HCT116 (cell line): ENCODE measurements at regions not wholly inside any gene's neighbourhood (a gene's known extent, or its start where the extent isn't known, plus 50 kb on each side); places are given as distances from the start of the nearest gene placed in this dataset.

Experiments used
- ATAC-seq: fragments of 200-7000 bp; cut with Tn5 transposase; 2 replicates; pipeline ENCODE4 v1.9.1; 2020; ENCODE audit warnings: mild to moderate bottlenecking, moderate library complexity
- BruUV-seq: library from RNA; stranded (reverse); fragments of 400-500 nt; replicated peaks from 2 replicates; lab custom pipeline; 2021; lab: Mats Ljungman, UMichigan
- CTCF ChIA-PET: fragments of 300-600 bp; sonication (Branson Sonifier 250); formaldehyde crosslinking; loops from one replicate; lab custom pipeline; 2021; ENCODE audit warnings: antibody characterized with exemption; lab: Charles Lee
- POLR2A ChIA-PET: fragments of 300-600, 350-600 bp; sonication (Branson Sonifier 250); formaldehyde crosslinking; loops from one replicate; lab custom pipeline; 2021; ENCODE audit warnings: antibody characterized with exemption; lab: Charles Lee
- RAD21 ChIA-PET, 2 experiments: fragments of 300-600 bp; sonication (Branson Sonifier 250); formaldehyde crosslinking; loops; one replicate each; lab custom pipeline; 2023; ENCODE audit warnings: low total read pairs in 2 of 2; ENCODE audit not compliant: uncharacterized antibody in 2 of 2, unreplicated experiment in 2 of 2, low non-redundant PET in 1 of 2; lab: Charles Lee
- DNase-seq: peaks from one replicate; pipeline ENCODE4 v3.0.0-alpha.2; 2010; ENCODE audit warnings: low read depth, low spot score
- H2AFZ ChIP-seq: fragments of 200-600 bp; shearing (Covaris generic), sonication (generic); 2 replicates; pipeline ENCODE4 v1.6.1; 2017; ENCODE audit warnings: low read depth, mixed run types, mixed read lengths, antibody characterized with exemption, low read length; ENCODE audit not compliant: poor library complexity, severe bottlenecking
- H3K27ac ChIP-seq: 2 replicates; pipeline ENCODE4 v1.5.1; 2012; ENCODE audit warnings: low read depth, low read length
- H3K27me3 ChIP-seq: fragments of 200-600 bp; sonication (generic); 2 replicates; pipeline ENCODE4 v1.6.1; 2016; ENCODE audit warnings: mixed run types, low read length, mixed read lengths; ENCODE audit not compliant: insufficient read depth
- H3K36me3 ChIP-seq, 2 experiments: fragments of 200-500 bp in 1 of 2; fragments of 200-600 bp in 1 of 2; sonication (Bioruptor generic) in 1 of 2; sonication (generic) in 1 of 2; 2 replicates each; pipeline versions ENCODE4 v1.5.1 to v1.6.1; 2014 to 2016; ENCODE audit warnings: low read length in 2 of 2, inconsistent platforms in 1 of 2, mixed read lengths in 1 of 2, mixed run types in 1 of 2; ENCODE audit not compliant: insufficient read depth in 2 of 2, control insufficient read depth in 1 of 2
- H3K4me1 ChIP-seq, 2 experiments: fragments of 200-600 bp in 1 of 2; sonication (generic) in 1 of 2; 2 replicates each; pipeline versions ENCODE4 v1.5.1 to v1.6.1; 2012 to 2017; ENCODE audit warnings: low read length in 2 of 2, inconsistent platforms in 1 of 2, mild to moderate bottlenecking in 1 of 2, mixed read lengths in 1 of 2, mixed run types in 1 of 2, moderate library complexity in 1 of 2; ENCODE audit not compliant: insufficient read depth in 2 of 2, control insufficient read depth in 1 of 2
- H3K4me2 ChIP-seq: fragments of 200-600 bp; sonication (generic); 2 replicates; pipeline ENCODE4 v1.6.1; 2017; ENCODE audit warnings: mixed run types, low read length, mixed read lengths
- H3K4me3 ChIP-seq, 2 experiments: fragments of 200-600 bp in 1 of 2; sonication (generic) in 1 of 2; replicated peaks in 1 of 2; 2 replicates each; pipeline ENCODE4 v1.5.1; 2011 to 2016; ENCODE audit warnings: low read length in 2 of 2, control low read depth in 1 of 2, low read depth in 1 of 2, mild to moderate bottlenecking in 1 of 2, mixed read lengths in 1 of 2, mixed run types in 1 of 2
- H3K79me2 ChIP-seq: fragments of 200-600 bp; sonication (generic); 2 replicates; pipeline ENCODE4 v1.6.1; 2017; ENCODE audit warnings: mild to moderate bottlenecking, mixed run types, low read length, moderate library complexity, mixed read lengths; ENCODE audit not compliant: insufficient read depth
- H3K9ac ChIP-seq: fragments of 200-600 bp; sonication (generic); 2 replicates; pipeline ENCODE4 v1.6.1; 2016; ENCODE audit warnings: low read length, mixed read lengths
- H3K9me2 ChIP-seq: fragments of 200-600 bp; sonication (generic), shearing (Covaris generic); 2 replicates; pipeline ENCODE4 v1.6.1; 2017; ENCODE audit warnings: mixed run types, mild to moderate bottlenecking, moderate library complexity; ENCODE audit not compliant: insufficient read depth
- H3K9me3 ChIP-seq, 2 experiments: fragments of 200-500 bp in 1 of 2; fragments of 200-600 bp in 1 of 2; sonication (Bioruptor generic) in 1 of 2; sonication (generic) in 1 of 2; 2 replicates each; pipeline ENCODE4 v1.6.1; 2014 to 2017; ENCODE audit warnings: low read length in 2 of 2, mixed read lengths in 2 of 2, inconsistent platforms in 1 of 2, low read depth in 1 of 2, mild to moderate bottlenecking in 1 of 2, mixed run types in 1 of 2, moderate library complexity in 1 of 2; ENCODE audit not compliant: control insufficient read depth in 1 of 2, insufficient read depth in 1 of 2
- H4K20me1 ChIP-seq: fragments of 200-600 bp; sonication (generic), shearing (Covaris generic); 2 replicates; pipeline ENCODE4 v1.6.1; 2017; ENCODE audit warnings: mixed run types, mild to moderate bottlenecking, moderate library complexity; ENCODE audit not compliant: insufficient read depth
- EGR1 ChIP-seq: IDR thresholded peaks from 2 replicates; pipeline ENCODE4 v1.6.1; 2012; ENCODE audit warnings: low read depth
- ELF1 ChIP-seq: IDR thresholded peaks from 2 replicates; pipeline ENCODE4 v1.6.1; 2012; ENCODE audit warnings: low read depth, borderline replicate concordance
- EZH2 ChIP-seq: fragments of 200-600 bp; sonication (generic); IDR thresholded peaks from 2 replicates; pipeline ENCODE4 v1.6.1; 2017; ENCODE audit warnings: antibody characterized with exemption, mixed run types
- EZH2phosphoT487 ChIP-seq: fragments of 200-600 bp; IDR thresholded peaks from 2 replicates; pipeline ENCODE4 v1.6.1; 2018; ENCODE audit warnings: antibody characterized with exemption, borderline replicate concordance
- FOSL1 ChIP-seq: IDR thresholded peaks from 2 replicates; pipeline ENCODE4 v1.6.1; 2012; ENCODE audit warnings: low read depth
- POLR2AphosphoS5 ChIP-seq: IDR thresholded peaks from 2 replicates; pipeline ENCODE4 v1.6.1; 2011; ENCODE audit warnings: mild to moderate bottlenecking, low read depth, low read length, moderate library complexity
- RAD21 ChIP-seq: IDR thresholded peaks from 2 replicates; pipeline ENCODE4 v1.6.1; 2012; ENCODE audit warnings: low read depth, mild to moderate bottlenecking
- SP1 ChIP-seq: IDR thresholded peaks from 2 replicates; pipeline ENCODE4 v1.6.1; 2012; ENCODE audit warnings: low read depth
- SRF ChIP-seq: IDR thresholded peaks from 2 replicates; pipeline ENCODE4 v1.6.1; 2012; ENCODE audit warnings: low read depth
- YY1 ChIP-seq: IDR thresholded peaks from 2 replicates; pipeline ENCODE4 v1.6.1; 2011; ENCODE audit warnings: low read length, low read depth, moderate library complexity, mild to moderate bottlenecking; ENCODE audit not compliant: insufficient replicate concordance; ENCODE audit errors: extremely low read depth
- ZFX ChIP-seq: fragments of 450-650 bp; IDR thresholded peaks from 2 replicates; pipeline ENCODE4 v1.6.1; 2017
- intact Hi-C: fragments of 100-400 bp; cut with micrococcal nuclease; formaldehyde crosslinking; loops from 2 replicates; pipeline ENCODE4 v1.10.0; 2022
- TF ChIP-seq, protein P1 (sequence below): IDR thresholded peaks from 2 replicates; pipeline ENCODE4 v1.6.1; 2012; ENCODE audit warnings: low read depth
- TF ChIP-seq, protein P2 (sequence below): IDR thresholded peaks from 2 replicates; pipeline ENCODE4 v1.6.1; 2011; ENCODE audit warnings: mild to moderate bottlenecking, low read length, moderate library complexity; ENCODE audit not compliant: insufficient replicate concordance; ENCODE audit errors: extremely low read depth
- TF ChIP-seq, protein P3 (sequence below), 3 experiments: fragments of 200-600 bp in 1 of 3; sonication (generic) in 1 of 3; IDR thresholded peaks in 2 of 3; conservative IDR thresholded peaks in 1 of 3; 2 replicates each; pipeline ENCODE4 v1.5.1; 2012 to 2017; ENCODE audit warnings: low read depth in 2 of 3, low read length in 2 of 3, antibody characterized with exemption in 1 of 3, borderline replicate concordance in 1 of 3, control low read depth in 1 of 3, mild to moderate bottlenecking in 1 of 3, mixed read lengths in 1 of 3, mixed run types in 1 of 3, moderate library complexity in 1 of 3; ENCODE audit not compliant: insufficient read depth in 1 of 3
- TF ChIP-seq, protein P4 (sequence below): IDR thresholded peaks from 2 replicates; pipeline ENCODE4 v1.6.1; 2012
- TF ChIP-seq, protein P5 (sequence below): IDR thresholded peaks from 2 replicates; pipeline ENCODE4 v1.6.1; 2012

DNA sequence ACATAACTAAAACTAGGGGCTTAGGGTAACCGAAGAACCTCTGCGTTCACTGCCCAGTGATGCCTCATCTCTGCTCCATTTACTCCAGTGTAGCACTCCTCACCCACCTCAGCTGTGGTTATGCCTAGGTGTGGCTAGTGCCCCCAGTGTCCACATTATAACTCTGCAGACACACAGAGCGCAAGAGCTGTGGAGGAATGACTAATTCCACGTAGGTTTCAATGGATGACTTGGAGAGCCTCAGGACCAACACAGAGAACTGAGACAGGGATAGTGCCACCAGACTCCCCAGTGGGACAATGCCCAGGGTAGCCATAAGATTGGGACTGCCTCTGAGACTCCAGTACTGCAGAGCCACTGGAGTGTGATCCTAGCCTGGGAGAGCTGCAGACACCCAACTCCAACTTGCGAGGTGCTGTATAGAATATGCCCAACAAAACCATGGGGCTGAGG is 542.4 kb upstream of the DIPK2B start:
- POLR2A ChIA-PET: interaction anchor here (1.2 to 2.1 kb wide), 2 partner anchors 28 to 228 kb away, joined by 4 to 7 read pairs; no protein-coding TSS in a partner anchor
- peak overlapping the region; percentile 19; the same call in 1 of the 2 replicates for H3K9ac ChIP-seq
- H3K36me3 ChIP-seq: peaks cover 3 to 12% of the 10 kb centered on the region in 2 experiments; a peak in 2 of 4 replicates
- no peaks in the 10 kb centered on the region for H4K20me1 ChIP-seq
- intact Hi-C loops: loop anchor here (2.0 kb wide), 2 partner anchors 32 to 228 kb away; no protein-coding TSS in a partner anchor
- H3K4me2 ChIP-seq: peak overlapping the region; percentile 19
- peak; percentile 79 for ATAC-seq
- peak overlapping the region; percentile 94 for H3K27ac ChIP-seq
- no TSS peak for BruUV-seq
- H2AFZ ChIP-seq: no peak overlapping the region
- CTCF ChIA-PET: interaction anchor here (1.1 to 1.4 kb wide), 2 partner anchors 32 to 665 kb away, joined by 3 to 4 read pairs; no protein-coding TSS in a partner anchor
- no peaks in the 10 kb centered on the region for H3K27me3 ChIP-seq
- RAD21 ChIA-PET: no interaction called here
- H3K79me2 ChIP-seq: peaks cover 20% of the 10 kb centered on the region
- peak; percentile 76 for DNase-seq
- peaks cover 12 to 63% of the 10 kb centered on the region in 2 experiments for H3K4me1 ChIP-seq
- TF ChIP-seq, protein P1, sequence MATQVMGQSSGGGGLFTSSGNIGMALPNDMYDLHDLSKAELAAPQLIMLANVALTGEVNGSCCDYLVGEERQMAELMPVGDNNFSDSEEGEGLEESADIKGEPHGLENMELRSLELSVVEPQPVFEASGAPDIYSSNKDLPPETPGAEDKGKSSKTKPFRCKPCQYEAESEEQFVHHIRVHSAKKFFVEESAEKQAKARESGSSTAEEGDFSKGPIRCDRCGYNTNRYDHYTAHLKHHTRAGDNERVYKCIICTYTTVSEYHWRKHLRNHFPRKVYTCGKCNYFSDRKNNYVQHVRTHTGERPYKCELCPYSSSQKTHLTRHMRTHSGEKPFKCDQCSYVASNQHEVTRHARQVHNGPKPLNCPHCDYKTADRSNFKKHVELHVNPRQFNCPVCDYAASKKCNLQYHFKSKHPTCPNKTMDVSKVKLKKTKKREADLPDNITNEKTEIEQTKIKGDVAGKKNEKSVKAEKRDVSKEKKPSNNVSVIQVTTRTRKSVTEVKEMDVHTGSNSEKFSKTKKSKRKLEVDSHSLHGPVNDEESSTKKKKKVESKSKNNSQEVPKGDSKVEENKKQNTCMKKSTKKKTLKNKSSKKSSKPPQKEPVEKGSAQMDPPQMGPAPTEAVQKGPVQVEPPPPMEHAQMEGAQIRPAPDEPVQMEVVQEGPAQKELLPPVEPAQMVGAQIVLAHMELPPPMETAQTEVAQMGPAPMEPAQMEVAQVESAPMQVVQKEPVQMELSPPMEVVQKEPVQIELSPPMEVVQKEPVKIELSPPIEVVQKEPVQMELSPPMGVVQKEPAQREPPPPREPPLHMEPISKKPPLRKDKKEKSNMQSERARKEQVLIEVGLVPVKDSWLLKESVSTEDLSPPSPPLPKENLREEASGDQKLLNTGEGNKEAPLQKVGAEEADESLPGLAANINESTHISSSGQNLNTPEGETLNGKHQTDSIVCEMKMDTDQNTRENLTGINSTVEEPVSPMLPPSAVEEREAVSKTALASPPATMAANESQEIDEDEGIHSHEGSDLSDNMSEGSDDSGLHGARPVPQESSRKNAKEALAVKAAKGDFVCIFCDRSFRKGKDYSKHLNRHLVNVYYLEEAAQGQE: no peak
- TF ChIP-seq, protein P2, sequence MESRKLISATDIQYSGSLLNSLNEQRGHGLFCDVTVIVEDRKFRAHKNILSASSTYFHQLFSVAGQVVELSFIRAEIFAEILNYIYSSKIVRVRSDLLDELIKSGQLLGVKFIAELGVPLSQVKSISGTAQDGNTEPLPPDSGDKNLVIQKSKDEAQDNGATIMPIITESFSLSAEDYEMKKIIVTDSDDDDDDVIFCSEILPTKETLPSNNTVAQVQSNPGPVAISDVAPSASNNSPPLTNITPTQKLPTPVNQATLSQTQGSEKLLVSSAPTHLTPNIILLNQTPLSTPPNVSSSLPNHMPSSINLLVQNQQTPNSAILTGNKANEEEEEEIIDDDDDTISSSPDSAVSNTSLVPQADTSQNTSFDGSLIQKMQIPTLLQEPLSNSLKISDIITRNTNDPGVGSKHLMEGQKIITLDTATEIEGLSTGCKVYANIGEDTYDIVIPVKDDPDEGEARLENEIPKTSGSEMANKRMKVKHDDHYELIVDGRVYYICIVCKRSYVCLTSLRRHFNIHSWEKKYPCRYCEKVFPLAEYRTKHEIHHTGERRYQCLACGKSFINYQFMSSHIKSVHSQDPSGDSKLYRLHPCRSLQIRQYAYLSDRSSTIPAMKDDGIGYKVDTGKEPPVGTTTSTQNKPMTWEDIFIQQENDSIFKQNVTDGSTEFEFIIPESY: peak; percentile 12
- TF ChIP-seq SRF: no peak
- TF ChIP-seq, protein P3, sequence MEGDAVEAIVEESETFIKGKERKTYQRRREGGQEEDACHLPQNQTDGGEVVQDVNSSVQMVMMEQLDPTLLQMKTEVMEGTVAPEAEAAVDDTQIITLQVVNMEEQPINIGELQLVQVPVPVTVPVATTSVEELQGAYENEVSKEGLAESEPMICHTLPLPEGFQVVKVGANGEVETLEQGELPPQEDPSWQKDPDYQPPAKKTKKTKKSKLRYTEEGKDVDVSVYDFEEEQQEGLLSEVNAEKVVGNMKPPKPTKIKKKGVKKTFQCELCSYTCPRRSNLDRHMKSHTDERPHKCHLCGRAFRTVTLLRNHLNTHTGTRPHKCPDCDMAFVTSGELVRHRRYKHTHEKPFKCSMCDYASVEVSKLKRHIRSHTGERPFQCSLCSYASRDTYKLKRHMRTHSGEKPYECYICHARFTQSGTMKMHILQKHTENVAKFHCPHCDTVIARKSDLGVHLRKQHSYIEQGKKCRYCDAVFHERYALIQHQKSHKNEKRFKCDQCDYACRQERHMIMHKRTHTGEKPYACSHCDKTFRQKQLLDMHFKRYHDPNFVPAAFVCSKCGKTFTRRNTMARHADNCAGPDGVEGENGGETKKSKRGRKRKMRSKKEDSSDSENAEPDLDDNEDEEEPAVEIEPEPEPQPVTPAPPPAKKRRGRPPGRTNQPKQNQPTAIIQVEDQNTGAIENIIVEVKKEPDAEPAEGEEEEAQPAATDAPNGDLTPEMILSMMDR (IDR thresholded peaks at IDR 0.05 in 2 of 3, conservative IDR thresholded peaks at IDR 0.05 in 1 of 3; ENCODE audit: borderline replicate concordance in 1 of 3, insufficient read depth in 1 of 3, low read depth in 2 of 3, low read length in 2 of 3): peak in 2 of 3 experiments; percentile 46 to 50; a peak in 4 of 6 replicates
- peak; percentile 28 for TF ChIP-seq YY1
- TF ChIP-seq EZH2: no peak
- TF ChIP-seq, protein P4, sequence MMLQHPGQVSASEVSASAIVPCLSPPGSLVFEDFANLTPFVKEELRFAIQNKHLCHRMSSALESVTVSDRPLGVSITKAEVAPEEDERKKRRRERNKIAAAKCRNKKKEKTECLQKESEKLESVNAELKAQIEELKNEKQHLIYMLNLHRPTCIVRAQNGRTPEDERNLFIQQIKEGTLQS: no peak
- no peak for TF ChIP-seq EGR1
- no peak for TF ChIP-seq ZFX
- TF ChIP-seq FOSL1: no peak
- TF ChIP-seq EZH2phosphoT487: no peak
- TF ChIP-seq POLR2AphosphoS5: peak; percentile 95
- no peak for TF ChIP-seq RAD21
- TF ChIP-seq ELF1: no peak
- no peak for TF ChIP-seq SP1
- TF ChIP-seq, protein P5, sequence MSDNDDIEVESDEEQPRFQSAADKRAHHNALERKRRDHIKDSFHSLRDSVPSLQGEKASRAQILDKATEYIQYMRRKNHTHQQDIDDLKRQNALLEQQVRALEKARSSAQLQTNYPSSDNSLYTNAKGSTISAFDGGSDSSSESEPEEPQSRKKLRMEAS: no peak
- H3K9me3 ChIP-seq: no peaks in the 10 kb centered on the region
- H3K9me2 ChIP-seq: no peaks in the 10 kb centered on the region
- no peak overlapping the region for H3K4me3 ChIP-seq
